ENCODE measurements at regions not wholly inside any gene's neighbourhood (a gene's known extent, or its start where the extent isn't known, plus 50 kb on each side); places are given as distances from the start of the nearest gene placed in this dataset.
"Not testable (repeated sequence)": the region's sequence is repeated elsewhere in the genome, so short reads cannot be mapped to it uniquely, and the experiment has no call there.

DNA sequence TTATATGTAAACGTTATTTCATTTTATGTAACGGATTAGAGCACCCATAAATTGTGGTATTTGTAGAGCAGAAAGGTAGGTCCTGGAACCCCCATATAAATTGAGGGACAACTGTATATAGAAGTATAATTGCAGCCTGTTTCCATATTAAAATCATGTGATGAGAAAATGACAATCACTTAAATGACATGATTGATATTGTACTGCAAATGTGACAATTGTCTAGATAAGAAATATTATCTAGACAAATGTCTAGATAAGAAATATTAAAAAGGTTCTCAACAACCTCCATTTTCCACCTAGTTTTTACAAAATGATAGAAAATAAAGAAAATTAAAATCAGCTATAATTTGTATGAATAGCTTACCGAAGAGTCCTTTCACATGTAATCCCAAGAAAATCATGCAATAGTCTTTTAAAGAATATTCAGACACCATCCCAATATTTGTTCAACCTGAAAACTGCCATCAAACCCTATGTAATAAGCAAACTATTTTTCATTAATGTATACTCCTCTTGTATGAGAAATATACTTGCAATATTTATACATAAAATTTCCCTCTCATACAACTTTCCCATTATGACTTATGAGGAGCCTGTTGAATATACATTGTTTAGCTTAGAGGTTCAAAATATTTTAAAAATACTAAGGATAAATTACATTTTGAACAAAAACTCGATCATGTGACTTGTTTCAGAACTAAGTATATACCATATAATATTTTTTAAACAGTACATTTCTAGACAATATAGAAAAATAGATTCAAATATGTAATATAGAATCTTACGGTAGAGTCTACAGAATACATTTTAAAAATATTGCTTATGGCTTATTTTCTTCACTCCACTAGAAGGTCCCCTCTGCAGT is 153.2 kb downstream of the CRPPA start:
- H3K4me3 ChIP-seq (replicated peaks; ENCODE audit: low read depth, low read length) = no peak overlapping the region
- TF ChIP-seq, protein P1, sequence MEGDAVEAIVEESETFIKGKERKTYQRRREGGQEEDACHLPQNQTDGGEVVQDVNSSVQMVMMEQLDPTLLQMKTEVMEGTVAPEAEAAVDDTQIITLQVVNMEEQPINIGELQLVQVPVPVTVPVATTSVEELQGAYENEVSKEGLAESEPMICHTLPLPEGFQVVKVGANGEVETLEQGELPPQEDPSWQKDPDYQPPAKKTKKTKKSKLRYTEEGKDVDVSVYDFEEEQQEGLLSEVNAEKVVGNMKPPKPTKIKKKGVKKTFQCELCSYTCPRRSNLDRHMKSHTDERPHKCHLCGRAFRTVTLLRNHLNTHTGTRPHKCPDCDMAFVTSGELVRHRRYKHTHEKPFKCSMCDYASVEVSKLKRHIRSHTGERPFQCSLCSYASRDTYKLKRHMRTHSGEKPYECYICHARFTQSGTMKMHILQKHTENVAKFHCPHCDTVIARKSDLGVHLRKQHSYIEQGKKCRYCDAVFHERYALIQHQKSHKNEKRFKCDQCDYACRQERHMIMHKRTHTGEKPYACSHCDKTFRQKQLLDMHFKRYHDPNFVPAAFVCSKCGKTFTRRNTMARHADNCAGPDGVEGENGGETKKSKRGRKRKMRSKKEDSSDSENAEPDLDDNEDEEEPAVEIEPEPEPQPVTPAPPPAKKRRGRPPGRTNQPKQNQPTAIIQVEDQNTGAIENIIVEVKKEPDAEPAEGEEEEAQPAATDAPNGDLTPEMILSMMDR (IDR thresholded peaks at IDR 0.05; ENCODE audit: low read length, missing control alignments) = no peak
- DNase-seq (ENCODE audit: low read depth) = no peak

DNA sequence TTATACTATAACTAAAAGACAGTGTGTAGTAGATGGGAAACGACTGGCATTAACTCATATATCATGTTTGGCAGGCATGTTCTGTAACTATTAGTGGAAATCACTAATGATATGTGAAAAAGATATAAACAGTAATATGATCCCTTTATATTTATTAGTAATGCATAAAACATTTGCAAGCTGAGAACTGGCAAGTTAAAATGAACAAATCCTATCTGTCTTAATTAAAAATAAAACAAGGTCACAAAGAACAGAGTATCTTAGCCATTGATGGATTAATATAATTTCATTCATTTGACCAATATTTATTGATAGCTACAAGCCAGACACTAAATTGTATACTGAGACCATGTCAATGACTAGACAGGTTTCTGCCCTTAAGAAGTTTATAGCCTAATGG is 154.5 kb downstream of the CRPPA start:
- no peak for DNase-seq (ENCODE audit: low read depth)
- no peak overlapping the region for H3K4me3 ChIP-seq (replicated peaks; ENCODE audit: low read depth, low read length)
- TF ChIP-seq, protein P1 (IDR thresholded peaks at IDR 0.05; ENCODE audit: low read length, missing control alignments) = no peak

DNA sequence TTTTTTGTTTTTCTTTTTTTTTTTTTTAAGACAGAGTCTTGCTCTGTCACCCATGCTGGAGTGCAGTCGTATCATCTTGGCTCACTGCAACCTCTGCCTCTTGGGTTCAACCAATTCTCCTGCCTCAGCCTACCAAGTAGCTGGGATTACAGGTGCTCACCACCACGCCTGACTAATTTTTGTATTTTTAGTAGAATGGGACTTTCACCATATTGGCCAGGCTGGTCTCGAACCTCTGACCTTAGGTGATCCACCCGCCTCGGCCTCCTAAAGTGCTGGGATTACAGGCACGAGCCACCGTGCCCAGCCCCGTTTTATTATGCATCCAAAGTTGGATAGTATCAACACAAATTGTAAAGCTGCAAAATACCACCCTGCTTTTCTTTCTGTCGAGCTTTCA is 154.9 kb downstream of the CRPPA start:
- not testable (repeated sequence) for DNase-seq (ENCODE audit: low read depth); H3K4me3 ChIP-seq (replicated peaks; ENCODE audit: low read depth, low read length)

DNA sequence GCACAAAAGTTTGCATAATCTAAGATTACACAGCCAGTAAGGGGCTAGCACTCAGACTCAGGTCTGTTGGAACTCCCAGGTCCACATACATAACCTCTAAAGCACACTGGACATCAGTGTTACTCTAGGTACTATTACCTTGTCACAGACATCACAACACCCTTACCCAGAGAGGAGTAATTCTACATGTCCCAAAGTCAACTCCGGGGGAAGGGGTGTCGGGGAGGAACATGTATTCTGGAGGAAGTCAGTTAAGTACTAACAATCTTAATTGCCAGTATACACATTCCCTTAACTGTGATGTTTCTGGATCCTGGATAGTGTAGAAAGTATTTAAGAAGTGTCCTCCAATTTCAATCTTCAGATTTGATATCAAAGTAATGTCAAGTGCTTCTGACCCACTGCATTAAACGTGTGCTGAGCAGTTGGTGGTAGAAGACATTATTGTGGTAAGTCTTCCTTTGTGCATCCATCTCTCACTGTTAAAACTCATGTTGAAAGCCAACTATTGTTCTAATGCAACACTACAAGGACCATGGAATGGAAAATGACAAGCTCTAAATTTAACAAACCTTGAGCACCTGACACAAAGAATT is 155.4 kb downstream of the CRPPA start:
- no peak overlapping the region for H3K4me3 ChIP-seq (replicated peaks; ENCODE audit: low read depth, low read length)
- no peak for DNase-seq (ENCODE audit: low read depth)
- TF ChIP-seq, protein P1 (IDR thresholded peaks at IDR 0.05; ENCODE audit: low read length, missing control alignments) = no peak

DNA sequence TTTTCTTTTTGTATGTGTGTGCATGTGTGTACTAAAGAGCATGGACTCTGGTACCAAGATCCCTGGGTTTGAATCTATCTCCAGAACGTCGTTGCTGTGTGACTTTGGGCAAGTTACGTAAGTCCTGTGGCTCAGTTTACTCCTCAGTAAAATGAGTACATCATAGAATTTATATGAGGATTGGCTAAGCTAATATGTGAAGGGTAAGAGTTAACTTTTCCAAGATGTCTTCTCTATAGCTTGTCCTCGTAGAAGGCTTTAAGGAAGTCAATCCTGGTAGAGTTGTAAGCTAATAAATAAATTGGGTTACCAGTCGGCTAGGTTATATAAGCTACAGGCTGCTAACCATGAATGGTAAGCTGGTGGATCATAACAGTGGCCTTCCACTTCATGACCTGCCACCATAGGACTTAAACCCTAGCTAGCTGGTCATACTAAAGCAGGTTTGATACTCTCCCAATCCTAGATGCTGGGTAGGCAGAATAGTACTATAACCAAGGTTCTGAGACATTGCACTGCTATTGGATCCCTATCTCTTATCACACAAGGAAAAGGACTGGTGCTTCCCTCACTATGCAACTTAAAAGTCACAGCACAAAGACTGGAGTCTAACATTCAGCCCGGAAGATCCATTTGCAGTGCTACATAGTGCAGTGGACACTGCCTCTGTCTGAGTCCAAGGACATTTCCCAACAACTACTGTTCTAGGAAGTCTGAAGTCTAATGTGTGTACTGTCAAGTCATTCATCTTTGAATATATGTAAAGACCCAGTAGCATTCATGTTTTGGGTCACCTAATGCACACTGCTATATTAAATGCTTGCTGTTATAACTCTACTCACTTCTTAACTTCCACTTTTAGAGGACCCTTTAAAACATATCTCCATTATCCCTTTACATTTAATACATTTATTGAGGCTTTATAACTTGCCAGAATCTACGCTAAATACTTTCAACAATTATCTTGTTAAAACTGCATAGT is 156.2 kb downstream of the CRPPA start:
- TF ChIP-seq, protein P1 (IDR thresholded peaks at IDR 0.05; ENCODE audit: low read length, missing control alignments) = no peak
- no peak for DNase-seq (ENCODE audit: low read depth)
- H3K4me3 ChIP-seq (replicated peaks; ENCODE audit: low read depth, low read length) = no peak overlapping the region

DNA sequence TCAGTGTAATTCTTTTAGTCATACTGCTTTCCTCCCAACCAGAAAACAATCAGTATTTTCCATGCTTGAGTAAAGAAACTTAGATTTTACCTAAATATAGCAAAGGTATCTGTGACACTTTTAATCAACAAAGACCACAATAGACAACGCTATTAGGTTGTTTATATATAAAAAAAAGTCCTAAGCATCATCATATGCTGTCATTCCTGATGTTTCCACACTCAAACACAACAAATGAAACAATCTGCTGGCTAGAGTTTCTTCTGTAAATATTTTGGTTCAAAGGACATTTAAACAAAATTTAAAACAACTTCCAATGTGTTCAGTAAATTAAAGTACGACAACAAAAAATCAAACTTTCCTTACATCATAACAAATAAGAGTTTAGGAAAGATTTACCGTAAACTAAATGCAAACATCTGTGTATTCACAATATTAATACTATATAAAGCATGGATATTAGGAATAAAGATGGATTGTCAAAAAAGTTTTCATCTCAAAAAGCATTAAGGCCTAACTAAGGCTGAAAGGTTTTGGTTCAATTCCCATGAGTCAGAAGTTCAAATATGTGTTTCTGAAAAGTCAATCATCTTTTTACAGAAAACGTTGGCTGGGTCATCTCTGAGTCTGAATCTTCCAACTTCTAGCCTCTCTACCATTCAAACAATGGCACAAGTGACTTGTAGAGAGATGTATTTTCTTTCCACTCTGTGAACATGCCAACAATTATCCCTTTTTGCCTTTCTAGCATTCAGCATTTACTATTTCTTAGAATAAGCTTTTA is 157.1 kb downstream of the CRPPA start:
- TF ChIP-seq, protein P1 (IDR thresholded peaks at IDR 0.05; ENCODE audit: low read length, missing control alignments) = no peak
- no peak overlapping the region for H3K4me3 ChIP-seq (replicated peaks; ENCODE audit: low read depth, low read length)
- no peak for DNase-seq (ENCODE audit: low read depth)

DNA sequence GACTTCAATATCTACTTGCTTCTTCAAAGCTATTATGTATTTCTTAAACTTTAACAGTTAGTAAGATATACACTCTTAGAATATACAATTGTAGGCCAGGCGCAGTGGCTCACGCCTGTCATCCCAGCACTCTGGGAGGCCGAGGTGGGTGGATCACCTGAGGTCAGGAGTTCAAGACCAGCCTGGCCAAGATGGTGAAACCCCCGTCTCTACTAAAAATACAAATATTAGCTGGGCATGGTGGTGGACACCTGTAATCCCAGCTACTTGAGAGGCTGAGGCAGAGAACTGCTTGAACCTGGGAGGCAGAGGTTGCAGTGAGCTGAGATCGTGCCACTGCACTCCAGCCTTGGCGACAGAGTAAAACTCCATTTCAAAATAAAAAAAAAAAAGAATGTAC is 158.0 kb downstream of the CRPPA start:
- not testable (repeated sequence) for DNase-seq (ENCODE audit: low read depth)

More for the DNA sequence above, 158.0 kb downstream of the CRPPA start:
- H3K4me3 ChIP-seq (replicated peaks; ENCODE audit: low read depth, low read length) = not testable (repeated sequence)

All from fibroblast of pulmonary artery (primary cell).